Spleen (tissue), 7 donors: ENCODE measurements at regions not wholly inside any gene's neighbourhood (a gene's known extent, or its start where the extent isn't known, plus 50 kb on each side); places are given as distances from the start of the nearest gene placed in this dataset.

Experiments used
- POLR2A ChIP-seq, 3 donors: fragments of 450-650 bp; IDR thresholded peaks; one replicate each; pipeline ENCODE4 v1.5.1; 2017; ENCODE audit warnings: antibody characterized with exemption in 3 of 3, mild to moderate bottlenecking in 1 of 3
- TF ChIP-seq, protein P1 (sequence below), 11 experiments: fragments of 200-600 bp in 7 of 11; fragments of 450-650 bp in 4 of 11; sonication (generic) in 4 of 11; IDR thresholded peaks in 8 of 11; conservative IDR thresholded peaks in 3 of 11; 1 replicate in 7 of 11; 2 replicates in 4 of 11; pipeline versions ENCODE4 v1.4.0 to v1.8.0; 2016 to 2021; ENCODE audit warnings: antibody characterized with exemption in 11 of 11, inconsistent platforms in 4 of 11, mild to moderate bottlenecking in 1 of 11
- donor health status: DM: no; HTN: no; CAD: no; lungs with moderate emphysema.
- donor health status: DM: no; HTN: no; CAD: no.
- donor health status: DM: no; HTN: no; CAD: no.

DNA sequence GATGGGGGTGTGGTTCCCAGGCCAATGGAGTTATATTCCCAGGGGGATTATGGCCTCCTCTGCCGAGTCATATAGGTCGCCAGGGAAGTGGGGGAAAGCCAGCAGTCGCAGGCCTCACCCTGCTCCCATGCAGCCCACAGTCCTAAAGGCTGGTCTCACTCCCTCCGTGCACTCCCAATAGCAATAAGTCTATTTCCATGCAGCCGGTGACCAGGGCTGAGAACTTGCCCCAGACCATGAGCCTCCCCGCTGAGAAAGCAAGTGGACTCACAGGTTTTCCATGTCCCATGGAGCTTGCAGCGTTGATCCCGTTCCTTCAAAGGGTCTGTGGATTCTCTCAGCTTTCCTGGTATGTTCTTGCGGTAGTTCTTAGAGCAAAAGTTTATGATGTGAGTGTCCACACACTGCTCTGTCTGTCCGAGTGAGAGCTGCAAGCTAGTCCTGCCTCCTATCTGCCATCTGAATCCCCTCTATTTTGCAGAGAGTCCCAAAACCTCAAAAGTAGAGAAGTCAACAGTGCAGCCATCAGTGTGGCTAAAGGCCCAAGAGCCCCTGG lies 81.7 kb upstream of the TMPRSS2 start:
- TF ChIP-seq, protein P1, sequence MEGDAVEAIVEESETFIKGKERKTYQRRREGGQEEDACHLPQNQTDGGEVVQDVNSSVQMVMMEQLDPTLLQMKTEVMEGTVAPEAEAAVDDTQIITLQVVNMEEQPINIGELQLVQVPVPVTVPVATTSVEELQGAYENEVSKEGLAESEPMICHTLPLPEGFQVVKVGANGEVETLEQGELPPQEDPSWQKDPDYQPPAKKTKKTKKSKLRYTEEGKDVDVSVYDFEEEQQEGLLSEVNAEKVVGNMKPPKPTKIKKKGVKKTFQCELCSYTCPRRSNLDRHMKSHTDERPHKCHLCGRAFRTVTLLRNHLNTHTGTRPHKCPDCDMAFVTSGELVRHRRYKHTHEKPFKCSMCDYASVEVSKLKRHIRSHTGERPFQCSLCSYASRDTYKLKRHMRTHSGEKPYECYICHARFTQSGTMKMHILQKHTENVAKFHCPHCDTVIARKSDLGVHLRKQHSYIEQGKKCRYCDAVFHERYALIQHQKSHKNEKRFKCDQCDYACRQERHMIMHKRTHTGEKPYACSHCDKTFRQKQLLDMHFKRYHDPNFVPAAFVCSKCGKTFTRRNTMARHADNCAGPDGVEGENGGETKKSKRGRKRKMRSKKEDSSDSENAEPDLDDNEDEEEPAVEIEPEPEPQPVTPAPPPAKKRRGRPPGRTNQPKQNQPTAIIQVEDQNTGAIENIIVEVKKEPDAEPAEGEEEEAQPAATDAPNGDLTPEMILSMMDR (IDR thresholded peaks at IDR 0.05 in 8 of 11, conservative IDR thresholded peaks at IDR 0.05 in 3 of 11) = no peak
- no peak for TF ChIP-seq POLR2A (IDR thresholded peaks at IDR 0.05)
